NCI-H774 (cell line): ENCODE measurements at regions not wholly inside any gene's neighbourhood (a gene's known extent, or its start where the extent isn't known, plus 50 kb on each side); places are given as distances from the start of the nearest gene placed in this dataset.
"Not testable (repeated sequence)": the region's sequence is repeated elsewhere in the genome, so short reads cannot be mapped to it uniquely, and the experiment has no call there.

Source experiments
- DNase-seq: peaks from one replicate; lab custom pipeline; 2025; lab: John Stamatoyannopoulos, UW

DNA sequence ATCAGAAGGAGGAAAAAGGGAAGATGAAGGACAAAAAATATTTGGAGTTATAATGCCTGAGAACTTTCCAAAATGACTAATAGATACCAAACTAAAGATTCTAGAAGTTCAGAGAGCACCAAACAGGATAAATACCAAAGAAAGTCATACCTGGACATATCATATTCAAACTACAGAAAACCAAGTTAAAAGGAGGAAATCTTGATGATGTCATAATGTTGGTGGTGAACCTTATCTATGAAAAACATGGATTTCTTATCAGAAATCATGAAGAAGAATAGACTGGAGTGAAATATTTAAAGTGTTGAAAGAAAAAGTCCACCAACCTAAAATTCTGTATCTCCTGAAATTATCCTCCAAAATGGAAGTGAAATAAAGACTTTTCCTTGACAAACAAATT is 389.2 kb downstream of the JRKL start:
- DNase-seq = no peak

DNA sequence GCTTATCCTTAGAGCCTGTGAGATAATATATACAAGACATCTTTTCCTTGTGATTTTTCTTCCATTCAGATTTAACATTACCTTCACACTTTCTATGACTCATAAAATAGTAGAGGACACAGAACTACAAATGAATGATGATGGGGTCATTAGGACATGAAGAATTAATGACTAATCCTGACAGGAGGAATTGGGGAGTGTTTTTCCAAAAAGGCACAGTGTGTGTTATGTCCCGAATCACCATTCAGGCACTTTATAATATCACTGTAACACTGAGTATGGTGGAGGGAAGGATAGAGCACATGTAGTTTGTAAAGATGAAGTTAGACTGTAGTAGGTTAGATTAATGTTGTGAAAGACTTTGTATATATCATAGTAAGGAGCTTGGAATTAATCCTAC is 391.3 kb downstream of the JRKL start:
- no peak for DNase-seq

- no peak for DNase-seq
Measured at GRCh38 chr11:96782632-96783031, 392.8 kb downstream of the JRKL start.

DNA sequence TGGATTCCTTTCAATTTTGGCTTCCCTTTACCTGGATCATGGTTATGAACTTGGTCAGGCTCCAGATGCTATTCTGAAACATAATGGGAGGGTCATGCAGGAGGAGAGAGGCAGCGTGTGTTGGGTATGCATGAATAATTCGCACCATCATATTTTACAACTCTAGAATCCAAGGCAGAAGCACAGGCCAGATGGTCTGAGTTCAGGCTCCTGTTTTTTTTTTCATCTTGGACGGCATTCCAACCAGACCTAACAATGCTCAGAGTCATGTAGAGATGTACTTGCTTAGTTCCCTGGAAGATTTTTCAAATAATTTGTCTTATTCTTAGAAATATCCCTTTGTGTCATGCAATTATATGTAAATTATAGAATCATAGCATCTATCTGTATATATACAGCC is 393.5 kb downstream of the JRKL start:
- no peak for DNase-seq

DNA sequence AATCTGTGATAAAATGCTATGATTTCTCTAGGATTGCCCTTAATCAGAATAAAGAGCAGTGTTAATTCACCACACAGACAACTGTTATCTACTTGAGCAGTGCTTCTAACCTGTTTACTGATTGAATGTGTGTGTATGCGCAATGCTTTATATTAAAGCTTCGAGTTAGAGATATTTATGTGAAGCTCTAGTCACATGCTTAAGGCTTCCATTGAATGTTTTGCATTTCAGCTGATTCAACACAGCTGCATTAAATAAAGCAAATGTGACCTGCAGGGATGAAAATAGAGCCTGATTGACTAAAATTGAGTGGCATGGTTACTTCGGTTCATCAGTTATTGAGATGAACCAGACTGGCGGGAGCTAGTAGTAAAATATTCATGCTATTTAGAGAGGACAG is 395.3 kb downstream of the JRKL start:
- DNase-seq = no peak

GRCh38 chr11:96794152-96794551 is 404.3 kb downstream of the JRKL start:
- DNase-seq = no peak

GRCh38 chr11:96798445-96798844 is 408.6 kb downstream of the JRKL start:
- DNase-seq = no peak

DNA sequence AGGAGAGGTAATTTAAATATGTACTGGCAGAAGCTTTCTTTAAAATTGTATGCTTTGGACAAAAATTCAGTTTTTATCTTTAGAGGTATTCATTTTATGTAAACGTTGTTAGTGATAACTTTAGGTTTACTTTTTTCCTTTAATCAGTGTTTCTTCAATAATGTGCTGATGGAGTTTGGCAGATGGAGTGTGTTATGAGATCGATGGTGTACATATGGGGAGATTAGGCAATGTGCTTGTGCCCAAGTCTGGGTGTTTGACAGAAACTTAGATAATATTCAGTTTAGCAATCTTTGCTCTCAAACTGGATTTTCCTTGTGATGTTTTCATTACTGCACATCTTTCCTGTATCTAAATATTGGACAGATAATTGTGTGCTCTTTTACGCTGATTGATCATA is 425.4 kb downstream of the JRKL start:
- no peak for DNase-seq

DNA sequence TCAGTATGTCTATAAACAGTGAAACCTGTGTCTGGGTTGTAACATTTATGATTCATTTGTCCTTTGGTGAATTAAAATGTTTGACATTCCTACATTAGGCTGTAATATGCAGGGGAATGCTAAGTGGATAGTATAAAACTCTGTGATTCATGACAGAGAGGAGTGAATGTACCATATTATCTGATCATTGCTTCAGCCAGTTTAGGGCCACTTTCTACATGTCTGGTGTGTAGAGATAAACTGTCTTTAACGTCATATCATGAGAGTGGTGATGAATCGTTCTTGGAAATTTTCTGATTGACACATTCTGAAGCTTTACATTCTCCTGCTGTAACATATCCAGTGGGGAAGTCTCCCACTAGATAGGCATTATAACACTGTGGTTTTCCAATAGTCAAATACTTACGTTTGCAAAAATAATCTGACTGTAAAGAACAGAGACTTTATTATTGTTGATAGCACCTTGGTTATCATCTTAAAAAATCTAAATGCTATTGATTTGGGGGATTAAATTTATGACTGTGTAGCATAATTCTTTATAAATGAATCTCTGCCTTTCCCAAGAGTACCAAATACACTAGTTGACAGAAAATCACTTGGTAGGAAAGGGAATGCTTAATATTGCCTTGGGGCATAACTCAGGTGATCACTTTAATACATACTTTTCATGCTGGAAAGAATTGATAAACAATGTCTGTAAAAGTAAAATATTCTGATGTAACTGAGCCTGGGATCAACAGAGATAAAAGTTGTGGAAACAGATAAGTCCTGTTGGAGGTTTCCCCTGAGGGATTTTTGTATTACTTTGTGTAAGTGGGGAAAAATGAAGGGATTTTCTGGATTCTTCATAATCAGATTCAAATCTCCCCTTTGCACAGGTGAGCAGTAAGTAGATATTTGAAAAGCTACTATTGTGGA is 427.9 kb downstream of the JRKL start:
- no peak for DNase-seq

DNA sequence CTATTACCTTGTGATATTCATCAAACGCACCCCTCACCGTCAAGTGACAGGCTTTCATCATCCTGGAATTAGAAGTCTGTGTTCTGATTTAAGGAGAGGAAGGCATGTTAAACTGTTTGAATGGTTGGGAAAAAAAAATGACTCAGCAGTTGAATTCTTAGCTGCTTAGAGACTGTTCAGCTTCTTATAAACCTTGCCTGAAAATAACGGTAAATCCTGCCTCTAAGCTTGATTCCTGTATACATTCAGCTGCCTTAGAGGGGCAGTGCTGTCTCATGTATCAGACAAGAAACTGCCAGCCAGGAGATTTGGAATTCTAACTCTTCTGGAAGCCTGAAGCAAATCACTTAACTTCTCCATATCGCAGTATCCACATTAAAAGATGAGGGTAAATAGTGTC is 437.4 kb downstream of the JRKL start:
- DNase-seq = no peak

GRCh38 chr11:96841792-96842191 is 452.0 kb downstream of the JRKL start:
- no peak for DNase-seq

- no peak for DNase-seq
Measured at GRCh38 chr11:96842731-96843130, 452.9 kb downstream of the JRKL start.

GRCh38 chr11:96854425-96854824 is 464.6 kb downstream of the JRKL start:
- DNase-seq = no peak

DNA sequence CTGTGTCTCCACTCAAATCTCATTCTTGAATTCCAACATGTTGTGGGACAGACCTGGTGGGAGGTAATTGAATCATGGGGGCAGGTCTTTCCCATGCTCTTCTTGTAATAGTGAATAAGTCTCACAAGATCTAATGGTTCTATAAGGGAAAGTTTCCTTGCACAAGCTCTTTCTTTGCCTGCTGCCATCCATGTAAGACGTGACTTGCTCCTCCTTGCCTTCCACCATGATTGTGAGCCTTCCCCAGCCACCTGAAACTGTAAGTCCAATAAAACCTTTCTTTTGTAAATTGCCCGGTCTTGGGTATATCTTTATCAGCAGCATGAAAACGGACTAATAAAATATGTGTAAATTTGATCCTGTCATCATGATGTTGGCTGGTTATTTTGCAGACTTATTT is 471.9 kb downstream of the JRKL start:
- not testable (repeated sequence) for DNase-seq

DNA sequence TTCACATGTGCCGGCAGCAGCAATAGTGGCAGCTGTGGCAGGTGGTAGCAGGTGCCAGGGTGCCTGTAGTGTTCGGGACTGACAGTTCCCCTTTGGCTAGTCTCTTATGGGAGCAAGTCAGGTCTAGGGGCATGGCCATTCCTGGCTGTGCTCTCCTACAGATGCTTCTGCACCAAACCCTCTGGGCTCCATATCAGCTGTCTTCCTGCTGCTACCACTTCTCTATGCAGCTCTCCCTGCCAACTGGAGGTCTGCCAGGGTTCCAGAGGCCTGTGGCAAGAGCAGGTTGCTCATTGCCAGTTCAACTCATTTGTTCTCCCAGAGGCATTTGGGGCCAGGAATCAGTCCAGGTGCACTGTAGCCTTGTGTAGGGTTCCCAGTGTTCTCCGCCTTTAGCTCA is 473.7 kb downstream of the JRKL start:
- DNase-seq = no peak

GRCh38 chr11:96865020-96865419 is 475.2 kb downstream of the JRKL start:
- no peak for DNase-seq

DNA sequence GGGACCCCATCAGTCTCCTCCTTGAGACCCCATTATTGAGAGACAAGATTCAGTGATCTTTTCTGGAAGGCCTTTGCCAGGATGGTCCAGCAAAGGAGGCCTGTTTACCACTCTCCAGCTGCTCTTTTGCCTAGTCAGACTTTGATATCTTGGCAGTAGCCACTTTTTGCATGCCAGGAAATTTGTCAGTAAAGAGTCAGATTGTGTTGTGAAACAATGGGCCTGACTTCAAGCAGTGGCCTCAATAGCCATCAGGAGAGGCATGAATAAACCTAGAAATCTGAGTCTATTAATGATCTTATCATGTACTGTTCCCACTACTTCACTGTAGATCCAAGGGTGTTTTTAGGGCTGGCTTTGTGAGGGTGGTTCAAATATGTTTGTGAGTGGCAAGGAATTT is 479.4 kb downstream of the JRKL start:
- no peak for DNase-seq

DNA sequence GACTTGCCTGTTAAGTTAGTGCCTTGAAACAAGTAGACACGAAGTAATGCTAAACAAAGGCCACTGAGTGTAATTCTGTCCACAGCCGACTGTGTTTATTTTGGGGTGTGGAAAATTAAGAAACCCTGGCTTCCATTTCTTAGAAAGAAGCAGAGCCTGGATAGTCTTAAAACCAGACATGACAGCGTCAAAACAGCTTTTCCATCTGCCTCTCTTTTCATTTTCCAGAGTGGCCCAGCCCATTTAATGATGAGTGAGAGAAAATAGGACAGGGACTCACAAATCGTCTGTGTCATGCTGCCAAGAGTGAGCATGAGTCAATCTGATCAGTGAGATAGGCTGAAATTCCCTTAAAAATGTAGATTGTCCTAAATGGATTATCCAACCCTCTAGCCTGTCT is 485.9 kb downstream of the JRKL start:
- DNase-seq = no peak

- DNase-seq = no peak
Measured at GRCh38 chr11:96878299-96879051, 488.7 kb downstream of the JRKL start.

DNA sequence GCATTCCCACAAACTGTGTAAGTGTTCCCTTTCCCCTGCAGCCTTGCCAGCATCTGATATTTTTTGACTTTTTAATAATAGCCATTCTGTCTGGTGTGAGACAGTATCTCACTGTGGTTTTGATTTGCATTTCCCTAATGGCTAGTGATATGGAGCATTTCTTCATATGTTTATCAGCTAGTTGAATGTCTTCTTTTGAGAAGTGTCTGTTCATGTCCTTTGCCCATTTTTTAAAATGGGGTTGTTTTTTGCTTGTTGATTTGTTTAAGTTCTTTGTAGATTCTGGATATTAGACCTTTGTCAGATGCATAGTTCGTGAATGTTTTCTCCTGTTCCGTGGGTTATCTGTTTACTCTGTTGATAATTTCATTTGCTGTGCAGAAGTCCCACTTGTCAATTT is 492.8 kb downstream of the JRKL start:
- not testable (repeated sequence) for DNase-seq

GRCh38 chr11:96885405-96885804 is 495.6 kb downstream of the JRKL start:
- no peak for DNase-seq

- no peak for DNase-seq
Measured at GRCh38 chr11:96885912-96886311, 496.1 kb downstream of the JRKL start.

DNA sequence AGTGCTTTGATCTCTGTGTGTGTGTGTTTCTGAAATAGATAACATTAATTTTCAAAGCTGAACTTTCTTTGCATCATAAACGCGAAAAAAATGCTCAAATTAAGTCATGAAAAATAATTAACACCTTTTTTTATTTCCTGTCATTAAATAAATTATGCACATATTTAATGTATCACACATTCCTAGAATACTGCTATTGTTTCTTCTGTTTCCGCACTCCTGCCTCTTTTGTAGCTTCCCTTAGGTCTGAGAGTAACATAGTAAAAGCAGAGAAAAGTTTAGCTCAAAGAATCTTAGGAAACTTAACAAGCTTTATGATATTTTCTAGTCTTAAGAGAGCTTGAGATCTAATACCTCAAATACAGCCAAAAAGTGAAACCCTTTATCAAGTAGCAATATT is 504.2 kb downstream of the JRKL start:
- DNase-seq = no peak
